ENCODE measurements at regions not wholly inside any gene's neighbourhood (a gene's known extent, or its start where the extent isn't known, plus 50 kb on each side); places are given as distances from the start of the nearest gene placed in this dataset.

GRCh38 chr6:139855671-139856311 lies 481.3 kb upstream of the CITED2 start:
- 28% methylated on average over 2 of the region's 3 CpGs for WGBS (ENCODE audit: insufficient coverage)
- H3K4me3 ChIP-seq (ENCODE audit: low read depth, low read length), result no peak overlapping the region
- no peaks in the 10 kb centered on the region for H3K36me3 ChIP-seq (ENCODE audit: control insufficient read depth, insufficient read depth, low read length)
- no peak overlapping the region for H3K27ac ChIP-seq (ENCODE audit: low read depth, low read length)
- peaks cover 3% of the 10 kb centered on the region for H3K9me3 ChIP-seq (ENCODE audit: control insufficient read depth, insufficient read depth, low read length)
- DNase-seq (ENCODE audit: low read depth in 4 of 6, low spot score in 6 of 6), result peak in 2 of 6 donors; percentile 25 to 60
- H3K27me3 ChIP-seq (ENCODE audit: control insufficient read depth, insufficient read depth, low read length), result no peaks in the 10 kb centered on the region
- no peaks in the 10 kb centered on the region for H3K4me1 ChIP-seq (ENCODE audit: control insufficient read depth, insufficient read depth, low read length)

DNA sequence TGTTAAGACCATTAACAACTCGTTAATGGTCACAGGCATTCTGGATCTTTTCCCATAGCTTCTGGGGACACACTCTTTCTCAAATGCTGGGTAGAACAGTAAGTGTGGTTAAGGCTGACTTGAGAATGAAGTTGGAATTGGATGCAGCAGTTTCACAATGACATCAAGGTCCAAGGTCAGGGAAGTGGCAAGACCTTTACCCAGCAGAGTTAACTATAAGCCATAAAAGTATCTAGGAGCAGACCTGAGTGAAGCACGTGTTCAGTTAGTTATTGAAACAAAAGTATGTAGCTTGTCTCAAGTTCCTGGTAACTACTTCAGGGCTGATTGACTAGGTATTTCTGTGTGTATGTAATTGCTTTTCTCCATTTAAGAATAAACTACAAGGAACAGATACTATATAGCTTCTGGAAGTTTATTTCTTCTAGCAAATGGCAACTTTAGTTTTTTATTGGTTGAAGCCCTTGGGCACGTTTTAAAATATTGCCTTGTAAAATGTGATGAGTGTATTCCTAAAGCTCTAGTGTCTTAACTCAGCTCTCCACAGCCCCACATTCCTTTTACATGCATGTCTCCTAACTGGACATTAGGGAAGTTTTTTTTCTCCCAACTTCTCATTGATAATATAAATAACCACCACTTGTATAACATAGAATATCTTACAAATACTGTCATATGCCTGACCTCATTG lies 479.0 kb upstream of the CITED2 start:
- WGBS (ENCODE audit: insufficient coverage), result no CpG with 5 or more reads among the region's 3 CpGs
- no peaks in the 10 kb centered on the region for H3K36me3 ChIP-seq (ENCODE audit: control insufficient read depth, insufficient read depth, low read length)
- peaks cover 8% of the 10 kb centered on the region for H3K9me3 ChIP-seq (ENCODE audit: control insufficient read depth, insufficient read depth, low read length)
- H3K27me3 ChIP-seq (ENCODE audit: control insufficient read depth, insufficient read depth, low read length), result no peaks in the 10 kb centered on the region
- H3K27ac ChIP-seq (ENCODE audit: low read depth, low read length), result no peak overlapping the region
- no peak overlapping the region for H3K4me3 ChIP-seq (ENCODE audit: low read depth, low read length)
- H3K4me1 ChIP-seq (ENCODE audit: control insufficient read depth, insufficient read depth, low read length), result no peaks in the 10 kb centered on the region
- no peak for DNase-seq (ENCODE audit: low read depth in 4 of 6, low spot score in 6 of 6)

DNA sequence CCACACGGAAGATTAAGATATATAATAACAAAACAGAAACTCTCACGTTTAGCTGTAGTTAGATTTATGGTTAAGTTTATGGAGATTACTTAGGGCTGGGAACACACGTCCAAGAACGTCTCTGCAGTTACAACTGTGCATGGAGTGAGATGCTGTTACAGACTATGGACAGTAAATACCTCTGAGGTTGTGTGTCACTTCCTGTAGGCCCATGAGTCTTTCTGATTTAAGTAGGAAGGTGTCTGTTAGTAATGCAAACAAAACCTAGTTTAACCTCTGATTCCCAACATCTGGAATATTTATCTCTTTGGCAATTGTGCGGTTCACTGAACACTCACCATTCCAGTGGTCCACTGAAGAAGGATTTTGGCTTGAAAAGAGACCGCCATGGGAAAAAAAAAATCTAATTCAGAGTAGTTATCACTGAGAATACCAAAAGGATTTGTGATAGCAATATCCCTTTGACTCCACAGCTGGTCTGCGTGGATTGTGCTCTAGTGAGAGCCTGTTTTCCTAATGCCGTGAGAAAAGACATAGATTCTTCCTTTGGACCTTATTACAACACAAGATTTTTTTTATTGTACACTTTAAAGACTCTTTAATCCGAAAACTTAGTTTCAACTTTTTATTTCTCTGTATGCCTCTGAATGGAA lies 478.2 kb upstream of the CITED2 start:
- Histone ChIP-seq H3K9me3 (ENCODE audit: control insufficient read depth, insufficient read depth, low read length) (peaks cover 8% of the 10 kb centered on the region), H3K27ac (ENCODE audit: low read depth, low read length) (no peak overlapping the region), H3K4me3 (ENCODE audit: low read depth, low read length) (no peak overlapping the region), H3K4me1 (ENCODE audit: control insufficient read depth, insufficient read depth, low read length) (no peaks in the 10 kb centered on the region), H3K27me3 (ENCODE audit: control insufficient read depth, insufficient read depth, low read length) (no peaks in the 10 kb centered on the region), H3K36me3 (ENCODE audit: control insufficient read depth, insufficient read depth, low read length) (no peaks in the 10 kb centered on the region)
- WGBS (ENCODE audit: insufficient coverage), result 75% methylated on average over 6 of the region's 9 CpGs
- DNase-seq (ENCODE audit: low read depth in 4 of 6, low spot score in 6 of 6), result no peak

GRCh38 chr6:139852067-139852466 lies 477.6 kb upstream of the CITED2 start:
- Histone ChIP-seq H3K27me3 (ENCODE audit: control insufficient read depth, insufficient read depth, low read length) (no peaks in the 10 kb centered on the region), H3K9me3 (ENCODE audit: control insufficient read depth, insufficient read depth, low read length) (peaks cover 8% of the 10 kb centered on the region), H3K4me3 (ENCODE audit: low read depth, low read length) (no peak overlapping the region), H3K36me3 (ENCODE audit: control insufficient read depth, insufficient read depth, low read length) (no peaks in the 10 kb centered on the region), H3K4me1 (ENCODE audit: control insufficient read depth, insufficient read depth, low read length) (no peaks in the 10 kb centered on the region), H3K27ac (ENCODE audit: low read depth, low read length) (no peak overlapping the region)
- DNase-seq (ENCODE audit: low read depth in 4 of 6, low spot score in 6 of 6), result no peak
- WGBS (ENCODE audit: insufficient coverage), result no CpG with 5 or more reads among the region's 2 CpGs

DNA sequence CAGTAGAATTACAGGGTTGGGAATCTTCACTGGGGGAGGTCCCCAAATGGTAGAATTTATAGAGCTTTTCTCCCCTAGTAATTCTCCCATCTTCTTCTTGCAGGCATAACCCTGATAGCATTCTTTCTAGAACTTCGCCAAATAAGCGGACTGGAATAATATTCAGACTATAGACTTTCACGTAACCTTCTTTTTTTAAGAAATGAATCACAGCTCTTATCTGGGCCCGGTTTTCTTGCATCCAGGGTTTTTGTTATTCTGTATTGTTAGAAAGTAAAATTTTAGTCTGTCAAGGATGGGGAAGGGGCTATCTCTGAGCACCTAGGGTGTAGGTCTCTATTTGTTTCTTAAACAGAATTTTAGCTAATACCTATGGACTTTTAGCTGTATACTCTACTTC lies 476.8 kb upstream of the CITED2 start:
- no CpG with 5 or more reads among the region's 4 CpGs for WGBS (ENCODE audit: insufficient coverage)
- Histone ChIP-seq H3K4me1 (ENCODE audit: control insufficient read depth, insufficient read depth, low read length) (no peaks in the 10 kb centered on the region), H3K36me3 (ENCODE audit: control insufficient read depth, insufficient read depth, low read length) (no peaks in the 10 kb centered on the region), H3K9me3 (ENCODE audit: control insufficient read depth, insufficient read depth, low read length) (peaks cover 8% of the 10 kb centered on the region), H3K27me3 (ENCODE audit: control insufficient read depth, insufficient read depth, low read length) (no peaks in the 10 kb centered on the region), H3K27ac (ENCODE audit: low read depth, low read length) (no peak overlapping the region), H3K4me3 (ENCODE audit: low read depth, low read length) (no peak overlapping the region)
- DNase-seq (ENCODE audit: low read depth in 4 of 6, low spot score in 6 of 6), result no peak

- H3K4me3 ChIP-seq (ENCODE audit: low read depth, low read length), result no peak overlapping the region
- no peaks in the 10 kb centered on the region for H3K4me1 ChIP-seq (ENCODE audit: control insufficient read depth, insufficient read depth, low read length)
- no CpG with 5 or more reads among the region's 2 CpGs for WGBS (ENCODE audit: insufficient coverage)
- H3K27ac ChIP-seq (ENCODE audit: low read depth, low read length), result no peak overlapping the region
- no peak for DNase-seq (ENCODE audit: low read depth in 4 of 6, low spot score in 6 of 6)
- H3K36me3 ChIP-seq (ENCODE audit: control insufficient read depth, insufficient read depth, low read length), result no peaks in the 10 kb centered on the region
- H3K27me3 ChIP-seq (ENCODE audit: control insufficient read depth, insufficient read depth, low read length), result no peaks in the 10 kb centered on the region
- peaks cover 8% of the 10 kb centered on the region for H3K9me3 ChIP-seq (ENCODE audit: control insufficient read depth, insufficient read depth, low read length)
Measured at GRCh38 chr6:139850512-139850911, 476.1 kb upstream of the CITED2 start.

DNA sequence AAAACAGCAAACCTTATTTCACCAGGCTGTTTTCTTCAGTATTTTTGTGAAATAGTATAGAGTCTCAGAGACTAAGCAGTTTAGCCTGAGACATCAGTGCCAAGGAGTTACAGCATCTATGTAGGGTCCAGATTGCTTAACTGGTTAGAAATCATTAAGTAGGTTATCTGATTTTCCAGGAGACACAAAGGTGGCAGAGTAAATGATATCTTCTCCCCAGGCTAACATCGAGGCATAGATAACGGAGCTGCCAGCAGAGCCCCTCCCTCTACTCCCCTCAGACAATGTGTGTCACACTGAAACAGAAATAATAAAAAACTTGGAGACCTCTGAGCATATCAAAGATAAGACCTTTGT lies 473.0 kb upstream of the CITED2 start:
- H3K27ac ChIP-seq (ENCODE audit: low read depth, low read length), result no peak overlapping the region
- no peaks in the 10 kb centered on the region for H3K36me3 ChIP-seq (ENCODE audit: control insufficient read depth, insufficient read depth, low read length)
- peak in 1 of 6 donors; percentile 44 for DNase-seq (ENCODE audit: low read depth in 4 of 6, low spot score in 6 of 6)
- H3K4me3 ChIP-seq (ENCODE audit: low read depth, low read length), result no peak overlapping the region
- H3K9me3 ChIP-seq (ENCODE audit: control insufficient read depth, insufficient read depth, low read length), result peaks cover 8% of the 10 kb centered on the region
- H3K4me1 ChIP-seq (ENCODE audit: control insufficient read depth, insufficient read depth, low read length), result no peaks in the 10 kb centered on the region
- H3K27me3 ChIP-seq (ENCODE audit: control insufficient read depth, insufficient read depth, low read length), result no peaks in the 10 kb centered on the region
- WGBS (ENCODE audit: insufficient coverage), result no CpG with 5 or more reads among the region's 2 CpGs

DNA sequence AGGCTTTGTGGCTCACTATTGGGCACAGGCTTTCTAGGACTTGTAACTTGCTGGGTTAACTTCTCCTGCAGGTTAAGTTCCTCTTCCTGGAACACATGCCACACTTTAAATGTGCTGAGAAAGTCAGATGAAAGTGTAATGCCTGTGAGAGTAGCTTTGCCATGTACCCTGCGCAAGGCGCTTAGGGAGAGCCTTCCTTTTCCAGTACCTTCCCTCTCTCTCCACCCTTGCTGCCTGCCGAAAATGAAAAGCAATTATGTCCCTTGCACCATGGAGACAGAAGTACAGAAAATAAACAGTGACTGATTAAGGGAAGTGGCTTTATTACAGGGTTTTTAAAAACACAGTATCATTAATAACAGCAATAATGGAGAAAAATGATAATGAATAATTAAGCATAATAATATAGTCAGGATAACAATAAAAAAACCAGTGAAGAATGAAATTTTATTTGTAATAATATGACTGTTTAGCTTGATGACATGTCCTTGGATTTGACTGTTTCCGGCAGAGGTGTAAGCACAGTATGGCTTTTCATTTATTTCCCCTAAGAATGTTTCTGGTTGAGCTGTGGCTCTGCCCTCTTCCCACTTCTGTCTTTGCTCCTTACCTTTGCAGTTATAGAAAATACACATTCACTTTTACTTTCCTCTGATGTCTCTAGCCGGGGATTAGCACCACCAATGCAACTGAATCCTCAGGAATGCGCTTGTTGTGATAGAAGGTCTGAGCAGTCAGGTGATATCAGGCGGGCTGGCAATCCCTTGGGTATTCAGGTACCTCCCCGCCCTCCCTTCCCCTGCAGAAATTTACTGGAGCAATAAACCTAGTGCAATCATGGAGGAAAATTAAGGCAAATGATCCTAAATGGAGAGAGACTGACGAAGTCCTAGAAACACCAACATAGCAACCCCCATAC lies 472.3 kb upstream of the CITED2 start:
- Histone ChIP-seq H3K27ac (ENCODE audit: low read depth, low read length) (no peak overlapping the region), H3K4me3 (ENCODE audit: low read depth, low read length) (no peak overlapping the region), H3K36me3 (ENCODE audit: control insufficient read depth, insufficient read depth, low read length) (no peaks in the 10 kb centered on the region), H3K27me3 (ENCODE audit: control insufficient read depth, insufficient read depth, low read length) (no peaks in the 10 kb centered on the region), H3K9me3 (ENCODE audit: control insufficient read depth, insufficient read depth, low read length) (peaks cover 8% of the 10 kb centered on the region), H3K4me1 (ENCODE audit: control insufficient read depth, insufficient read depth, low read length) (no peaks in the 10 kb centered on the region)
- DNase-seq (ENCODE audit: low read depth in 4 of 6, low spot score in 6 of 6), result peak in 1 of 6 donors; percentile 74
- WGBS (ENCODE audit: insufficient coverage), result 83% methylated on average over 1 of the region's 9 CpGs

GRCh38 chr6:139844907-139845306 lies 470.5 kb upstream of the CITED2 start:
- Histone ChIP-seq H3K27me3 (ENCODE audit: control insufficient read depth, insufficient read depth, low read length) (no peaks in the 10 kb centered on the region), H3K9me3 (ENCODE audit: control insufficient read depth, insufficient read depth, low read length) (no peaks in the 10 kb centered on the region), H3K27ac (ENCODE audit: low read depth, low read length) (no peak overlapping the region), H3K4me1 (ENCODE audit: control insufficient read depth, insufficient read depth, low read length) (no peaks in the 10 kb centered on the region), H3K36me3 (ENCODE audit: control insufficient read depth, insufficient read depth, low read length) (no peaks in the 10 kb centered on the region), H3K4me3 (ENCODE audit: low read depth, low read length) (no peak overlapping the region)
- no CpG with 5 or more reads among the region's 3 CpGs for WGBS (ENCODE audit: insufficient coverage)
- no peak for DNase-seq (ENCODE audit: low read depth in 4 of 6, low spot score in 6 of 6)
